Activated CD8-positive, alpha-beta T cell treated with anti-CD3 and anti-CD28 coated beads for 36 hours (primary cell): ENCODE measurements at regions not wholly inside any gene's neighbourhood (a gene's known extent, or its start where the extent isn't known, plus 50 kb on each side); places are given as distances from the start of the nearest gene placed in this dataset.

Experiments
- ATAC-seq: fragments of 200-7000 bp; cut with Tn5 transposase; one replicate; pipeline ENCODE4 v1.10.0; 2021; ENCODE audit warnings: mild to moderate bottlenecking, moderate library complexity
- CTCF ChIA-PET: fragments of 350-600 bp; sonication (Branson Sonifier 250); formaldehyde crosslinking; loops from one replicate; lab custom pipeline; 2021; ENCODE audit warnings: antibody characterized with exemption; lab: Charles Lee
- POLR2A ChIA-PET: fragments of 350-600 bp; sonication (Branson Sonifier 250); formaldehyde crosslinking; loops from one replicate; lab custom pipeline; 2021; ENCODE audit warnings: antibody characterized with exemption; lab: Charles Lee
- DNase-seq: peaks from one replicate; pipeline ENCODE4 v3.0.0-alpha.2; 2020
- H3K27ac Mint-ChIP-seq: one replicate; pipeline ENCODE4 v1.8.0; 2021; ENCODE audit warnings: mild to moderate bottlenecking, mixed read lengths
- H3K27me3 Mint-ChIP-seq: one replicate; pipeline ENCODE4 v1.8.0; 2021; ENCODE audit warnings: mixed read lengths
- H3K36me3 Mint-ChIP-seq: one replicate; pipeline ENCODE4 v1.8.0; 2021; ENCODE audit warnings: low read depth, mixed read lengths
- H3K4me1 Mint-ChIP-seq: one replicate; pipeline ENCODE4 v1.8.0; 2021; ENCODE audit warnings: low read depth, mixed read lengths
- H3K4me3 Mint-ChIP-seq: one replicate; pipeline ENCODE4 v1.8.0; 2021; ENCODE audit warnings: mild to moderate bottlenecking, moderate library complexity, mixed read lengths
- H3K9me3 Mint-ChIP-seq: one replicate; pipeline ENCODE4 v1.8.0; 2021; ENCODE audit warnings: mixed read lengths
- CTCF ChIP-seq: fragments of 200-600 bp; IDR thresholded peaks from one replicate; pipeline ENCODE4 v1.8.0; 2022; ENCODE audit warnings: antibody characterized with exemption, mild to moderate bottlenecking
- intact Hi-C: fragments of 100-400 bp; cut with micrococcal nuclease; formaldehyde crosslinking; loops from one replicate; pipeline ENCODE4 v1.10.0; 2022

GRCh38 chr1:178637841-178638240, 87.2 kb upstream of the RALGPS2 start:
- no peak overlapping the region for H3K4me3 Mint-ChIP-seq
- no peaks in the 10 kb centered on the region for H3K27me3 Mint-ChIP-seq
- ChIA-PET POLR2A (no interaction called here), CTCF (interaction anchor here (0.8 to 1.4 kb wide), 2 partner anchors 106 to 1947 kb away, joined by 3 to 4 read pairs; no protein-coding TSS in a partner anchor)
- no peak overlapping the region for H3K27ac Mint-ChIP-seq
- no peak for TF ChIP-seq CTCF
- intact Hi-C loops, result no loop called here
- H3K4me1 Mint-ChIP-seq, result no peaks in the 10 kb centered on the region
- DNase-seq, result no peak
- H3K9me3 Mint-ChIP-seq, result no peaks in the 10 kb centered on the region
- no peak for ATAC-seq
- no peaks in the 10 kb centered on the region for H3K36me3 Mint-ChIP-seq

DNA sequence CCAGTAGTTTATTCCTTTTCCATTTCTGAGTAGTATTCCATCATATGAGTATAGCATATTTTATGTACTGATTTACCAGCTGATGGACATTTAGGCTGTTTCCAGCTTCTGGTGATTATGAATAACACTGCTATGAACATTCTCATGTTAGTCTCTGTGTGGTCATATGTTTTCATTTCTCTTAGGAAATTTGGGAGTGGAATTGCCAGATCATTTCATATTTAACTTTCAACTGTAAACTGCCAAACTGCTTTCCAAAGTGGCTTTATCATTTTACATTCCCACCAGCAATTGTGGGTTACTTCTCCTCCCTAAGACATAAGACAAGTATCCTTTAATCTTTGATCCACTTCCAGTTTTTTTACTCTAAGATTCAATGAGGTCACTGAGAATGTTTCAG, 85.7 kb upstream of the RALGPS2 start:
- Mint-ChIP-seq H3K27ac (no peak overlapping the region), H3K27me3 (no peaks in the 10 kb centered on the region), H3K4me1 (no peaks in the 10 kb centered on the region), H3K36me3 (no peaks in the 10 kb centered on the region), H3K4me3 (no peak overlapping the region), H3K9me3 (no peaks in the 10 kb centered on the region)
- no peak for TF ChIP-seq CTCF
- ChIA-PET CTCF (interaction anchor here (1.1 to 1.4 kb wide), 2 partner anchors 9 to 107 kb away, joined by 3 read pairs; no protein-coding TSS in a partner anchor), POLR2A (no interaction called here)
- intact Hi-C loops, result no loop called here
- DNase-seq, result no peak
- no peak for ATAC-seq

GRCh38 chr1:178642282-178642681, 82.8 kb upstream of the RALGPS2 start:
- H3K9me3 Mint-ChIP-seq, result no peaks in the 10 kb centered on the region
- CTCF ChIA-PET, result no interaction called here
- H3K4me3 Mint-ChIP-seq, result no peak overlapping the region
- H3K4me1 Mint-ChIP-seq, result no peaks in the 10 kb centered on the region
- TF ChIP-seq CTCF, result no peak
- POLR2A ChIA-PET, result no interaction called here
- no peaks in the 10 kb centered on the region for H3K27me3 Mint-ChIP-seq
- no peak for ATAC-seq
- no peak for DNase-seq
- H3K27ac Mint-ChIP-seq, result no peak overlapping the region
- H3K36me3 Mint-ChIP-seq, result no peaks in the 10 kb centered on the region
- intact Hi-C loops, result no loop called here

GRCh38 chr1:178643349-178643748, 81.7 kb upstream of the RALGPS2 start:
- no peak overlapping the region for H3K4me3 Mint-ChIP-seq
- intact Hi-C loops, result no loop called here
- CTCF ChIA-PET, result no interaction called here
- TF ChIP-seq CTCF, result no peak
- no peaks in the 10 kb centered on the region for H3K36me3 Mint-ChIP-seq
- H3K9me3 Mint-ChIP-seq, result no peaks in the 10 kb centered on the region
- POLR2A ChIA-PET, result no interaction called here
- DNase-seq, result no peak
- no peak for ATAC-seq
- H3K27me3 Mint-ChIP-seq, result no peaks in the 10 kb centered on the region
- H3K27ac Mint-ChIP-seq, result no peak overlapping the region
- no peaks in the 10 kb centered on the region for H3K4me1 Mint-ChIP-seq

GRCh38 chr1:178643831-178644230, 81.2 kb upstream of the RALGPS2 start:
- no peaks in the 10 kb centered on the region for H3K36me3 Mint-ChIP-seq
- ATAC-seq (no peak), DNase-seq (no peak)
- TF ChIP-seq CTCF, result no peak
- no peaks in the 10 kb centered on the region for H3K9me3 Mint-ChIP-seq
- CTCF ChIA-PET, result no interaction called here
- H3K27ac Mint-ChIP-seq, result no peak overlapping the region
- H3K27me3 Mint-ChIP-seq, result no peaks in the 10 kb centered on the region
- H3K4me3 Mint-ChIP-seq, result no peak overlapping the region
- intact Hi-C loops, result no loop called here
- POLR2A ChIA-PET, result no interaction called here
- no peaks in the 10 kb centered on the region for H3K4me1 Mint-ChIP-seq
